Parathyroid adenoma (tissue), 2 donors: ENCODE measurements at regions not wholly inside any gene's neighbourhood (a gene's known extent, or its start where the extent isn't known, plus 50 kb on each side); places are given as distances from the start of the nearest gene placed in this dataset.

Source experiments
- H2AFZ ChIP-seq: fragments of 300-600 bp; sonication (generic); one replicate; pipeline ENCODE4 v1.7.0; 2017; ENCODE audit warnings: antibody characterized with exemption, mild to moderate bottlenecking
- H3K27ac ChIP-seq: fragments of 300-600 bp; sonication (generic); one replicate; pipeline ENCODE4 v1.7.0; 2017
- H3K27me3 ChIP-seq: fragments of 300-600 bp; sonication (generic); one replicate; pipeline ENCODE4 v1.7.0; 2017; ENCODE audit warnings: low read length; ENCODE audit not compliant: control insufficient read depth, insufficient read depth
- H3K36me3 ChIP-seq: fragments of 300-600 bp; sonication (generic); one replicate; pipeline ENCODE4 v1.7.0; 2017; ENCODE audit warnings: low read length; ENCODE audit not compliant: control insufficient read depth, insufficient read depth
- H3K4me1 ChIP-seq: fragments of 300-600 bp; sonication (generic); one replicate; pipeline ENCODE4 v1.7.0; 2017; ENCODE audit warnings: control low read depth
- H3K4me2 ChIP-seq: fragments of 300-600 bp; sonication (generic); one replicate; pipeline ENCODE4 v1.7.0; 2017; ENCODE audit warnings: low read length
- H3K4me3 ChIP-seq: fragments of 300-600 bp; sonication (generic); one replicate; pipeline ENCODE4 v1.7.0; 2017; ENCODE audit warnings: low read depth, low read length
- H3K79me2 ChIP-seq: fragments of 300-600 bp; sonication (generic); one replicate; pipeline ENCODE4 v1.7.0; 2017; ENCODE audit warnings: control low read depth
- H3K9ac ChIP-seq: fragments of 300-600 bp; sonication (generic); one replicate; pipeline ENCODE4 v1.7.0; 2017; ENCODE audit warnings: mild to moderate bottlenecking
- H3K9me3 ChIP-seq: fragments of 300-600 bp; sonication (generic); one replicate; pipeline ENCODE4 v1.7.0; 2017; ENCODE audit warnings: low read length; ENCODE audit not compliant: control insufficient read depth
- CTCF ChIP-seq: fragments of 300-600 bp; sonication (generic); IDR thresholded peaks from one replicate; pipeline ENCODE4 v1.7.0; 2017; ENCODE audit warnings: antibody characterized with exemption, mild to moderate bottlenecking
- donor health status: primary hyperparathyroidism.

- no peaks in the 10 kb centered on the region for H3K79me2 ChIP-seq
- H3K9me3 ChIP-seq = no peaks in the 10 kb centered on the region
- no peak overlapping the region for H3K4me2 ChIP-seq
- H3K27me3 ChIP-seq = no peaks in the 10 kb centered on the region
- no peak overlapping the region for H2AFZ ChIP-seq
- no peak for TF ChIP-seq CTCF
- H3K27ac ChIP-seq = no peak overlapping the region
- no peak overlapping the region for H3K4me3 ChIP-seq
- H3K9ac ChIP-seq = no peak overlapping the region
- H3K4me1 ChIP-seq = no peaks in the 10 kb centered on the region
- no peaks in the 10 kb centered on the region for H3K36me3 ChIP-seq
Observed at GRCh38 chr2:36262581-36262980, 93.0 kb upstream of the CRIM1 start.

- no peaks in the 10 kb centered on the region for H3K4me1 ChIP-seq
- no peak overlapping the region for H3K9ac ChIP-seq
- no peak overlapping the region for H3K4me3 ChIP-seq
- H3K36me3 ChIP-seq = no peaks in the 10 kb centered on the region
- H3K27me3 ChIP-seq = no peaks in the 10 kb centered on the region
- TF ChIP-seq CTCF = no peak
- H2AFZ ChIP-seq = no peak overlapping the region
- no peak overlapping the region for H3K27ac ChIP-seq
- H3K4me2 ChIP-seq = no peak overlapping the region
- no peaks in the 10 kb centered on the region for H3K9me3 ChIP-seq
- H3K79me2 ChIP-seq = no peaks in the 10 kb centered on the region
Observed at GRCh38 chr2:36255863-36256262, 99.7 kb upstream of the CRIM1 start.

- Histone ChIP-seq H3K9me3 (no peaks in the 10 kb centered on the region), H3K27ac (no peak overlapping the region), H3K4me3 (no peak overlapping the region), H3K27me3 (no peaks in the 10 kb centered on the region), H3K4me1 (no peaks in the 10 kb centered on the region), H2AFZ (no peak overlapping the region), H3K79me2 (no peaks in the 10 kb centered on the region), H3K9ac (no peak overlapping the region), H3K4me2 (no peak overlapping the region), H3K36me3 (no peaks in the 10 kb centered on the region)
- no peak for TF ChIP-seq CTCF
Observed at GRCh38 chr2:36253086-36253485, 102.5 kb upstream of the CRIM1 start.

GRCh38 chr2:36246320-36246990 lies 109.1 kb upstream of the CRIM1 start:
- TF ChIP-seq CTCF = no peak
- H3K27me3 ChIP-seq = no peaks in the 10 kb centered on the region

GRCh38 chr2:36245651-36246050 lies 109.9 kb upstream of the CRIM1 start:
- no peak for TF ChIP-seq CTCF
- Histone ChIP-seq H3K9ac (no peak overlapping the region), H3K79me2 (no peaks in the 10 kb centered on the region), H3K27ac (no peak overlapping the region), H3K4me2 (no peak overlapping the region), H2AFZ (no peak overlapping the region), H3K9me3 (no peaks in the 10 kb centered on the region), H3K27me3 (no peaks in the 10 kb centered on the region), H3K4me1 (no peaks in the 10 kb centered on the region), H3K36me3 (no peaks in the 10 kb centered on the region), H3K4me3 (no peak overlapping the region)

More at GRCh38 chr2:36246320-36246990, 109.1 kb upstream of the CRIM1 start:
- H2AFZ ChIP-seq = no peak overlapping the region
- no peaks in the 10 kb centered on the region for H3K79me2 ChIP-seq
- H3K27ac ChIP-seq = no peak overlapping the region
- no peaks in the 10 kb centered on the region for H3K4me1 ChIP-seq
- H3K36me3 ChIP-seq = no peaks in the 10 kb centered on the region
- no peak overlapping the region for H3K4me2 ChIP-seq
- no peaks in the 10 kb centered on the region for H3K9me3 ChIP-seq
- H3K4me3 ChIP-seq = no peak overlapping the region
- H3K9ac ChIP-seq = no peak overlapping the region
